ENCODE measurements at regions not wholly inside any gene's neighbourhood (a gene's known extent, or its start where the extent isn't known, plus 50 kb on each side); places are given as distances from the start of the nearest gene placed in this dataset.

DNA sequence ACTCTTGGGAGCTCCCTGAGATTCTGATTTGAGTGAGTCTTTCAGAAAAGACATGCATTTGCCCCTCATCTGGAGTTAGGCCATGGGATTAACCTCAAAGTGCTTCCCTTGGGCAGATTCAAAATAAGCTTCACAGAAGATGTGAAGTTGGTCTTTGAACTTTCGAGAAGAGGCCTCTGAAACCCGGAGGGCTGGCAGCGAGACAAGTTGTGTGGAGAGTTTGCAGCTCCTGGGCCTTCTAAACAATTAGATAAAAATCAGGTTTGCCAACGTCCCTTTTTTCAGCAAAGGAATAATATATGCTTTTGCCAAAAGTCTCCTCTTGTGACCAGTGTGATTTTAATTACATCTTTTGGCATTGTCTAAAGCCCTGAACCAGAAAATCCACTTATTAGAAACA is 489.7 kb downstream of the SOX11 start:
- H3K27me3 ChIP-seq (ENCODE audit: insufficient read depth, low read length) = no peaks in the 10 kb centered on the region
- no peaks in the 10 kb centered on the region for H3K79me2 ChIP-seq (ENCODE audit: insufficient read depth, low read length)
- H2BK15ac ChIP-seq (ENCODE audit: low read depth, low read length) = no peak overlapping the region
- Mint-ChIP-seq H3K9me3 (no peaks in the 10 kb centered on the region), H3K4me1 (peaks cover 4 to 6% of the 10 kb centered on the region in 2 experiments; a peak in 1 of 4 replicates), H3K36me3 (ENCODE audit: insufficient read depth in 1 of 3, low read depth in 3 of 3) (no peaks in the 10 kb centered on the region), H3K27ac (no peak overlapping the region), H3K4me3 (no peak overlapping the region), H3K27me3 (ENCODE audit: low read depth) (no peaks in the 10 kb centered on the region)
- H2AFZ ChIP-seq (ENCODE audit: low read length) = no peak overlapping the region
- no peak overlapping the region for H3K56ac ChIP-seq (ENCODE audit: insufficient read length, low read depth, low read length)
- no peak overlapping the region for H3K14ac ChIP-seq (ENCODE audit: insufficient read depth, low read length)
- H3K23ac ChIP-seq (ENCODE audit: insufficient read length, low read depth, low read length) = no peak overlapping the region
- no peak overlapping the region for H4K8ac ChIP-seq (replicated peaks; ENCODE audit: insufficient read length, low read depth, low read length)
- no peaks in the 10 kb centered on the region for H3K9me3 ChIP-seq (ENCODE audit: control insufficient read depth, low read depth, low read length)
- no peak overlapping the region for H2AK5ac ChIP-seq (ENCODE audit: insufficient read length, low read length)
- H2BK5ac ChIP-seq (ENCODE audit: insufficient read length, low read length) = no peak overlapping the region
- no peak overlapping the region for H3K27ac ChIP-seq (ENCODE audit: insufficient read length, low read depth, low read length)
- H4K91ac ChIP-seq (ENCODE audit: insufficient read length, low read depth, low read length) = no peak overlapping the region
- no peaks in the 10 kb centered on the region for H3K79me1 ChIP-seq (ENCODE audit: insufficient read depth, low read depth, low read length, poor library complexity, severe bottlenecking)
- no peak for DNase-seq
- H2BK12ac ChIP-seq (ENCODE audit: insufficient read length, low read depth, low read length) = no peak overlapping the region
- no peaks in the 10 kb centered on the region for H3K23me2 ChIP-seq (ENCODE audit: insufficient read length, low read depth, low read length, poor library complexity, severe bottlenecking)
- no peak overlapping the region for H3K9ac ChIP-seq (ENCODE audit: extremely low read depth, insufficient read length, low read length)
- no peaks in the 10 kb centered on the region for H3K4me1 ChIP-seq (ENCODE audit: insufficient read depth, low read length)
- no peak overlapping the region for H2BK20ac ChIP-seq (ENCODE audit: low read depth, low read length, poor library complexity, severe bottlenecking)
- no peak overlapping the region for H3K4me2 ChIP-seq (ENCODE audit: insufficient read depth, insufficient read length, low read length)
- no peak overlapping the region for H3T11ph ChIP-seq (ENCODE audit: low read length)
- no peak overlapping the region for H3K18ac ChIP-seq (ENCODE audit: insufficient read length, low read depth, low read length)
- no peaks in the 10 kb centered on the region for H4K20me1 ChIP-seq (ENCODE audit: control insufficient read depth, insufficient read depth, insufficient read length)
- TF ChIP-seq, protein P1, sequence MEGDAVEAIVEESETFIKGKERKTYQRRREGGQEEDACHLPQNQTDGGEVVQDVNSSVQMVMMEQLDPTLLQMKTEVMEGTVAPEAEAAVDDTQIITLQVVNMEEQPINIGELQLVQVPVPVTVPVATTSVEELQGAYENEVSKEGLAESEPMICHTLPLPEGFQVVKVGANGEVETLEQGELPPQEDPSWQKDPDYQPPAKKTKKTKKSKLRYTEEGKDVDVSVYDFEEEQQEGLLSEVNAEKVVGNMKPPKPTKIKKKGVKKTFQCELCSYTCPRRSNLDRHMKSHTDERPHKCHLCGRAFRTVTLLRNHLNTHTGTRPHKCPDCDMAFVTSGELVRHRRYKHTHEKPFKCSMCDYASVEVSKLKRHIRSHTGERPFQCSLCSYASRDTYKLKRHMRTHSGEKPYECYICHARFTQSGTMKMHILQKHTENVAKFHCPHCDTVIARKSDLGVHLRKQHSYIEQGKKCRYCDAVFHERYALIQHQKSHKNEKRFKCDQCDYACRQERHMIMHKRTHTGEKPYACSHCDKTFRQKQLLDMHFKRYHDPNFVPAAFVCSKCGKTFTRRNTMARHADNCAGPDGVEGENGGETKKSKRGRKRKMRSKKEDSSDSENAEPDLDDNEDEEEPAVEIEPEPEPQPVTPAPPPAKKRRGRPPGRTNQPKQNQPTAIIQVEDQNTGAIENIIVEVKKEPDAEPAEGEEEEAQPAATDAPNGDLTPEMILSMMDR (conservative IDR thresholded peaks at IDR 0.05) = no peak
- no peak overlapping the region for H4K5ac ChIP-seq (ENCODE audit: insufficient read length, low read depth, low read length)
- WGBS (ENCODE audit: extremely low coverage, insufficient read length, low lambda C conversion rate) = no CpG with 5 or more reads among the region's 4 CpGs
- H3K4ac ChIP-seq (ENCODE audit: low read depth, low read length) = no peak overlapping the region
- no peak overlapping the region for H2BK120ac ChIP-seq (ENCODE audit: low read depth, low read length, poor library complexity, severe bottlenecking)

All from H9 (cell line).